ENCODE measurements at regions not wholly inside any gene's neighbourhood (a gene's known extent, or its start where the extent isn't known, plus 50 kb on each side); places are given as distances from the start of the nearest gene placed in this dataset.
A peak's percentile ranks its signal among the peaks of the same experiment; 100 is the strongest.
"Not testable (repeated sequence)": the region's sequence is repeated elsewhere in the genome, so short reads cannot be mapped to it uniquely, and the experiment has no call there.

GRCh38 chrX:3824008-3824407, 110.6 kb upstream of the PRKX start:
- not testable (repeated sequence) for FAIRE-seq; DNase-seq (ENCODE audit: insufficient read length, low spot score)

- no peak for FAIRE-seq
Measured at GRCh38 chrX:3820167-3820566, 106.7 kb upstream of the PRKX start.

GRCh38 chrX:3817480-3817879, 104.0 kb upstream of the PRKX start:
- not testable (repeated sequence) for FAIRE-seq; DNase-seq (ENCODE audit: insufficient read length, low spot score)

More at GRCh38 chrX:3820167-3820566, 106.7 kb upstream of the PRKX start:
- peak; percentile 17 for DNase-seq (ENCODE audit: insufficient read length, low spot score)

- DNase-seq (ENCODE audit: insufficient read length, low spot score), result peak; percentile 24
- FAIRE-seq, result no peak
Measured at GRCh38 chrX:3815896-3816664, 102.6 kb upstream of the PRKX start.

GRCh38 chrX:3811331-3812311, 98.2 kb upstream of the PRKX start:
- peak; percentile 54 for DNase-seq (ENCODE audit: insufficient read length, low spot score)
- no peak for FAIRE-seq

GRCh38 chrX:3807906-3808305, 94.5 kb upstream of the PRKX start:
- DNase-seq (ENCODE audit: insufficient read length, low spot score) (no peak), FAIRE-seq (no peak)

GRCh38 chrX:3806630-3807029, 93.2 kb upstream of the PRKX start:
- DNase-seq (ENCODE audit: insufficient read length, low spot score) (no peak), FAIRE-seq (no peak)

GRCh38 chrX:3803713-3804112, 90.3 kb upstream of the PRKX start:
- FAIRE-seq, result no peak
- no peak for DNase-seq (ENCODE audit: insufficient read length, low spot score)

GRCh38 chrX:3803305-3803704, 89.9 kb upstream of the PRKX start:
- FAIRE-seq, result no peak
- DNase-seq (ENCODE audit: insufficient read length, low spot score), result no peak

GRCh38 chrX:3795411-3795810, 82.0 kb upstream of the PRKX start:
- DNase-seq (ENCODE audit: insufficient read length, low spot score); FAIRE-seq: not testable (repeated sequence)

- no peak for FAIRE-seq
Measured at GRCh38 chrX:3791449-3791848, 78.0 kb upstream of the PRKX start.

GRCh38 chrX:3788494-3789233, 75.2 kb upstream of the PRKX start:
- FAIRE-seq, result no peak
- no peak for DNase-seq (ENCODE audit: insufficient read length, low spot score)

More at GRCh38 chrX:3791449-3791848, 78.0 kb upstream of the PRKX start:
- no peak for DNase-seq (ENCODE audit: insufficient read length, low spot score)

- DNase-seq (ENCODE audit: insufficient read length, low spot score) (no peak), FAIRE-seq (no peak)
Measured at GRCh38 chrX:3787856-3788255, 74.4 kb upstream of the PRKX start.

- DNase-seq (ENCODE audit: insufficient read length, low spot score); FAIRE-seq: not testable (repeated sequence)
Measured at GRCh38 chrX:3785822-3786221, 72.4 kb upstream of the PRKX start.

GRCh38 chrX:3780564-3780963, 67.1 kb upstream of the PRKX start:
- no peak for DNase-seq (ENCODE audit: insufficient read length, low spot score)

GRCh38 chrX:3779546-3779945, 66.1 kb upstream of the PRKX start:
- FAIRE-seq (no peak), DNase-seq (ENCODE audit: insufficient read length, low spot score) (no peak)

More at GRCh38 chrX:3780564-3780963, 67.1 kb upstream of the PRKX start:
- FAIRE-seq, result no peak

- FAIRE-seq (no peak), DNase-seq (ENCODE audit: insufficient read length, low spot score) (no peak)
Measured at GRCh38 chrX:3777416-3777815, 64.0 kb upstream of the PRKX start.

GRCh38 chrX:3771766-3772165, 58.3 kb upstream of the PRKX start:
- no peak for DNase-seq (ENCODE audit: insufficient read length, low spot score)
- FAIRE-seq, result no peak

- no peak for DNase-seq (ENCODE audit: insufficient read length, low spot score)
- no peak for FAIRE-seq
Measured at GRCh38 chrX:3768881-3769280, 55.4 kb upstream of the PRKX start.

Data from HTR-8/SVneo (cell line).